ENCODE measurements at regions not wholly inside any gene's neighbourhood (a gene's known extent, or its start where the extent isn't known, plus 50 kb on each side); places are given as distances from the start of the nearest gene placed in this dataset.

- H3K9me3 Mint-ChIP-seq, result peaks cover 6% of the 10 kb centered on the region
- H3K4me3 Mint-ChIP-seq, result no peak overlapping the region
- ChIA-PET POLR2A (interaction anchor here (0.7 kb wide), 2 partner anchors 46 to 1425 kb away, joined by 3 to 4 read pairs; no protein-coding TSS in a partner anchor), CTCF (interaction anchor here (0.5 to 2.5 kb wide), 10 partner anchors 13 to 353 kb away, joined by 3 to 17 read pairs (median 4); no protein-coding TSS in a partner anchor)
- no peak for DNase-seq (ENCODE audit: low spot score)
- H3K27ac Mint-ChIP-seq, result no peak overlapping the region
- H3K36me3 Mint-ChIP-seq, result no peaks in the 10 kb centered on the region
- ATAC-seq, result peak; percentile 56
- TF ChIP-seq, protein P1, sequence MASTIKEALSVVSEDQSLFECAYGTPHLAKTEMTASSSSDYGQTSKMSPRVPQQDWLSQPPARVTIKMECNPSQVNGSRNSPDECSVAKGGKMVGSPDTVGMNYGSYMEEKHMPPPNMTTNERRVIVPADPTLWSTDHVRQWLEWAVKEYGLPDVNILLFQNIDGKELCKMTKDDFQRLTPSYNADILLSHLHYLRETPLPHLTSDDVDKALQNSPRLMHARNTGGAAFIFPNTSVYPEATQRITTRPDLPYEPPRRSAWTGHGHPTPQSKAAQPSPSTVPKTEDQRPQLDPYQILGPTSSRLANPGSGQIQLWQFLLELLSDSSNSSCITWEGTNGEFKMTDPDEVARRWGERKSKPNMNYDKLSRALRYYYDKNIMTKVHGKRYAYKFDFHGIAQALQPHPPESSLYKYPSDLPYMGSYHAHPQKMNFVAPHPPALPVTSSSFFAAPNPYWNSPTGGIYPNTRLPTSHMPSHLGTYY (CRISPR knock-in tag; IDR thresholded peaks at IDR 0.05), result no peak
- TF ChIP-seq EMX1 (CRISPR knock-in tag; IDR thresholded peaks at IDR 0.05), result no peak
- TF ChIP-seq ZNF219 (CRISPR knock-in tag; IDR thresholded peaks at IDR 0.05; ENCODE audit: borderline replicate concordance), result no peak
- no peak for TF ChIP-seq TP53 (CRISPR knock-in tag; IDR thresholded peaks at IDR 0.05)
- TF ChIP-seq NR2C2 (CRISPR knock-in tag; IDR thresholded peaks at IDR 0.05), result no peak
- no peak for TF ChIP-seq AR (CRISPR knock-in tag; IDR thresholded peaks at IDR 0.05)
- no peak for TF ChIP-seq PRDM15 (CRISPR knock-in tag; IDR thresholded peaks at IDR 0.05)
- no peak for TF ChIP-seq AFF4 (CRISPR knock-in tag; IDR thresholded peaks at IDR 0.05; ENCODE audit: borderline replicate concordance)
- peaks cover under 1% of the 10 kb centered on the region; the same call in 1 of the 2 replicates for H3K27me3 Mint-ChIP-seq (ENCODE audit: low read depth)
- peaks cover 47% of the 10 kb centered on the region for H3K4me1 Mint-ChIP-seq
These were observed 99.7 kb downstream of the RBM43 start for GRCh38 chr2:151161821-151162551.

DNA sequence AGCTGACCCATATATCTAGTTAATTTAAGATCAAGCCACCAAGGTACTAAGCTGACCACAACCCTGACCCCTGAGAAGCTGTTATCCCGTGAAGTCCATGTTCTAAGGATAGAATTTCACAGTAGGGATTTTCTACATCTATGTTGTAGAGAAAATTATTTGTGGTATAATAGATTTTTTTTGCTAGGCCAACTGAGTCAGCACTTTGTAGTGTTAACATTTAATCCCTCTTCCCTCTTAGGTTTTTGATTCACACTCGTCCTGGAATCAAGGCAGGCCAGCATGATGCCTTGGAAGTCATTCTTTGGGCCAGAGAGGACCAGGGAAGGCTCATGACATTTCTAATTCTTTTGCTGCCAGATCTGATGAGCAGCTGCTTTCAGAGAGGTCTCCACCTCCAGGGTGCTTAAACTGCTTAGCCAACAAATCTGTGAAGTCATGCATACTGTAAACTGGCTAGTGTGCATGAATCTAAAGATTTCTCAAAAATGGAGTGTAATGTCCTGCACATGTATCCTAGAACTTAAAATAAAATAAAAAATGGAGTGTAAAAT is 102.5 kb downstream of the RBM43 start:
- no peaks in the 10 kb centered on the region for H3K9me3 Mint-ChIP-seq
- DNase-seq (ENCODE audit: low spot score) (no peak), ATAC-seq (no peak)
- ChIA-PET POLR2A (interaction anchor here (0.7 kb wide), 1 partner anchor 563 kb away, joined by 5 read pairs; no protein-coding TSS in a partner anchor), CTCF (interaction anchor here (0.6 to 1.6 kb wide), 3 partner anchors 108 to 1018 kb away, joined by 3 read pairs; no protein-coding TSS in a partner anchor)
- H3K4me1 Mint-ChIP-seq, result peaks cover 35% of the 10 kb centered on the region
- no peak overlapping the region for H3K27ac Mint-ChIP-seq
- H3K36me3 Mint-ChIP-seq, result no peaks in the 10 kb centered on the region
- no peak overlapping the region for H3K4me3 Mint-ChIP-seq
- no peaks in the 10 kb centered on the region for H3K27me3 Mint-ChIP-seq (ENCODE audit: low read depth)
- TF ChIP-seq AFF4 (CRISPR knock-in tag; IDR thresholded peaks at IDR 0.05; ENCODE audit: borderline replicate concordance) (no peak), ETV6 (CRISPR knock-in tag; IDR thresholded peaks at IDR 0.05) (no peak), ZNF425 (CRISPR knock-in tag; conservative IDR thresholded peaks at IDR 0.05) (no peak), EMX1 (CRISPR knock-in tag; IDR thresholded peaks at IDR 0.05) (no peak), JUN (CRISPR knock-in tag; IDR thresholded peaks at IDR 0.05) (no peak)

Data from WTC11 (cell line).